ENCODE measurements at regions not wholly inside any gene's neighbourhood (a gene's known extent, or its start where the extent isn't known, plus 50 kb on each side); places are given as distances from the start of the nearest gene placed in this dataset.

- no peak for TF ChIP-seq STAG1 (CRISPR knock-in tag; IDR thresholded peaks at IDR 0.05)
- no peak for TF ChIP-seq ZZZ3 (CRISPR knock-in tag; IDR thresholded peaks at IDR 0.05; ENCODE audit: borderline replicate concordance)
- no peak for TF ChIP-seq MAZ (IDR thresholded peaks at IDR 0.05; ENCODE audit: borderline replicate concordance, low read depth, low read length)
- no peak for TF ChIP-seq MAZ (CRISPR knock-in tag; IDR thresholded peaks at IDR 0.05; ENCODE audit: low read depth)
- no peak for TF ChIP-seq JUND (CRISPR knock-in tag; IDR thresholded peaks at IDR 0.05)
- TF ChIP-seq HNF1A (IDR thresholded peaks at IDR 0.05; ENCODE audit: low read depth), result no peak
- no peak for TF ChIP-seq HNF1A (CRISPR knock-in tag; IDR thresholded peaks at IDR 0.05; ENCODE audit: borderline replicate concordance)
These were observed 687.4 kb downstream of the EDEM1 start for GRCh38 chr3:5874931-5875341.
